ENCODE measurements at regions not wholly inside any gene's neighbourhood (a gene's known extent, or its start where the extent isn't known, plus 50 kb on each side); places are given as distances from the start of the nearest gene placed in this dataset.

- Mint-ChIP-seq H3K36me3 (ENCODE audit: insufficient read depth in 1 of 3, low read depth in 3 of 3) (no peaks in the 10 kb centered on the region), H3K9me3 (no peaks in the 10 kb centered on the region; a peak in 1 of 5 replicates), H3K4me3 (no peak overlapping the region), H3K27me3 (ENCODE audit: low read depth) (no peaks in the 10 kb centered on the region), H3K4me1 (peaks cover 34 to 41% of the 10 kb centered on the region in 2 experiments), H3K27ac (peak overlapping the region in 1 of 3 experiments; percentile 55; a peak in 2 of 7 replicates)
- H3K4me1 ChIP-seq (ENCODE audit: insufficient read depth, low read length): no peaks in the 10 kb centered on the region
- H3T11ph ChIP-seq (ENCODE audit: low read length): no peak overlapping the region
- H2AFZ ChIP-seq (ENCODE audit: low read length): no peak overlapping the region
- WGBS (ENCODE audit: extremely low coverage, insufficient read length, low lambda C conversion rate): no CpG with 5 or more reads among the region's 9 CpGs
- no peak overlapping the region for H2BK12ac ChIP-seq (ENCODE audit: insufficient read length, low read depth, low read length)
- no peak for TF ChIP-seq CTCF (conservative IDR thresholded peaks at IDR 0.05)
- H3K18ac ChIP-seq (ENCODE audit: insufficient read length, low read depth, low read length): no peak overlapping the region
- H2AK5ac ChIP-seq (ENCODE audit: insufficient read length, low read length): no peak overlapping the region
- H2BK20ac ChIP-seq (ENCODE audit: low read depth, low read length, poor library complexity, severe bottlenecking): no peak overlapping the region
- no peaks in the 10 kb centered on the region for H3K23me2 ChIP-seq (ENCODE audit: insufficient read length, low read depth, low read length, poor library complexity, severe bottlenecking)
- H2BK5ac ChIP-seq (ENCODE audit: insufficient read length, low read length): no peak overlapping the region
- no peaks in the 10 kb centered on the region for H3K79me1 ChIP-seq (ENCODE audit: insufficient read depth, low read depth, low read length, poor library complexity, severe bottlenecking)
- H4K91ac ChIP-seq (ENCODE audit: insufficient read length, low read depth, low read length): no peak overlapping the region
- H3K4ac ChIP-seq (ENCODE audit: low read depth, low read length): no peak overlapping the region
- H3K4me2 ChIP-seq (ENCODE audit: insufficient read depth, insufficient read length, low read length): no peak overlapping the region
- no peaks in the 10 kb centered on the region for H3K9me3 ChIP-seq (ENCODE audit: control insufficient read depth, low read depth, low read length)
- no peak overlapping the region for H3K56ac ChIP-seq (ENCODE audit: insufficient read length, low read depth, low read length)
- no peaks in the 10 kb centered on the region for H3K79me2 ChIP-seq (ENCODE audit: insufficient read depth, low read length)
- no peak overlapping the region for H3K23ac ChIP-seq (ENCODE audit: insufficient read length, low read depth, low read length)
- no peak overlapping the region for H4K5ac ChIP-seq (ENCODE audit: insufficient read length, low read depth, low read length)
- H4K8ac ChIP-seq (replicated peaks; ENCODE audit: insufficient read length, low read depth, low read length): no peak overlapping the region
- H3K14ac ChIP-seq (ENCODE audit: insufficient read depth, low read length): no peak overlapping the region
- H3K9ac ChIP-seq (ENCODE audit: extremely low read depth, insufficient read length, low read length): no peak overlapping the region
- DNase-seq: no peak
- no peak overlapping the region for H2BK120ac ChIP-seq (ENCODE audit: low read depth, low read length, poor library complexity, severe bottlenecking)
- H3K27me3 ChIP-seq (ENCODE audit: insufficient read depth, low read length): no peaks in the 10 kb centered on the region
- H3K27ac ChIP-seq (ENCODE audit: insufficient read length, low read depth, low read length): no peak overlapping the region
- no peak overlapping the region for H2BK15ac ChIP-seq (ENCODE audit: low read depth, low read length)
- no peaks in the 10 kb centered on the region for H4K20me1 ChIP-seq (ENCODE audit: control insufficient read depth, insufficient read depth, insufficient read length)
These were observed 234.0 kb downstream of the ETNK1 start for GRCh38 chr12:22858849-22859570.
